ENCODE measurements at regions not wholly inside any gene's neighbourhood (a gene's known extent, or its start where the extent isn't known, plus 50 kb on each side); places are given as distances from the start of the nearest gene placed in this dataset.

DNA sequence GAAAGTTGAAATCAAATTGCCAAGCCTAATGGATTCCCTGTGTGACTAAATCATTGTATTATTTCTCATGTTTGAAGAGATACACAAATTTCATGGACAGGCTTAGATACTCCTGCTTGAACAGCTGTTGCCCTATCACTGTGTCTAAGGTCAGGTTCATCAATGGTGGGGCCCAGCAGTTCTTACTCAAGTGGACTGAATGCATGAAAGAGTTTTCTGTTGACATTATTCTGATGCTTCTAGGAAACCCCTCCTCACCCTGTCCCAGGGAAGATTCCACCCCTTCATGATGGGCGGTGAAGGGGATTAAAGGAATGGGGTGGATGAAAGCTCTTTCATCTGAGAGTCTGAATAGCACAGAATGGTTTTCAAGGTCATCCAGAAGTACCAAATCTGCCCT is 148.8 kb downstream of the INO80D start:
- DNase-seq = no peak

DNA sequence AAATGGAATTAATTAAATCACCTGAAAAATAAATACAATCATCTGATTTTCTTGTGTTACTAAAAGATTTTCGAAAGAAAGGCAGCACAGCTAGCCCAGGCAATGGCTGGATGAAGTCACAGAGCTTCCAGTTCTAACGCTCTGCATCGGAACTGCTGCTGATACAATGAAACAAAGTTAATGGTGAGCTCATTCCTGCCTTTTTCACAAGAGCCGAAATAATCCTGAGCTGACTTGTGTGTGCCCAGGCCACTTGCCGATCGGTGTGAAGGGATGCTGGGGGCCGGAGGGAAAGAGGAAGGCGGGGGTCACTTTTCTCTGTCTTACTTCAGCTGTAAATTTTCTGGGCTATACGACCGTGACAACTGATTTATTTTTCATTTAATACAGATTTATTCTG is 149.5 kb downstream of the INO80D start:
- DNase-seq = no peak

DNA sequence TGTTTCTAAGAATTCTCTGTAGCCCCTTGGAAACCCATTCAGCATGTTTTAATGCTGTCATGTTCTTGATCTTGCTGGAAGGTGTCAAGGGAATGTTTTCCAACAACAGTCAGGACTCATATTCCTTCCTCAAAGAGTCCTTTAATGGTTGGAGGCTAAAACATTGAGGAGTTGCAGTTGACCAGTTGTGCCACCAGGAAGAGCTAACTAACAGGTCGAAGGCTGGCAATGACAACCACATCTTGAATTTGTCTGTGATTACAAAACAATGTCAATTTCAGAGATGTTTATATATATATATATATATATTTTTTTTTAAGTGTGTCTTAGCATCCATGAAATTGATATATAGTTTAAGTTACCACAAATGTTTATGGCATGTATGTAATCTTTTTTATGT is 151.5 kb downstream of the INO80D start:
- DNase-seq = peak; percentile 32 to 33

DNA sequence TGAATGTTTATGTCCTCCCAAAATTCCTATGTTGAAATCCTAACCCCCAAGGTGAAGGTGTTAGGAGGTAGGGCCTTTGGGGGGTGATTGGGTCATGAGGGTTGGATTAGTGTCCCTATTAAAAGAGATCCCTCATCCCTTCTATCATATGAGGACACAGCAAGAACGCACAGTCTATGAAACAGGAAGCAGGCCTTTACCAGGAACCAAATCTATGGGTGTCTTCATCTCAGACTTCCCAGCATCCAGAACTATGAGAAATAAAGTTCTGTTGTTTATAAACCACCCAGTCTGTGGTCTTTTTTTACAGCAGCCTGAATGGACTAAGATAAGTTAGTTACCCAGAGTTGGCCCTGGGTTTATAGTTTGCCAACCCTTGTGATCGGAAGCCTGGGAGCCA is 153.1 kb downstream of the INO80D start:
- DNase-seq = peak; percentile 30 to 42

DNA sequence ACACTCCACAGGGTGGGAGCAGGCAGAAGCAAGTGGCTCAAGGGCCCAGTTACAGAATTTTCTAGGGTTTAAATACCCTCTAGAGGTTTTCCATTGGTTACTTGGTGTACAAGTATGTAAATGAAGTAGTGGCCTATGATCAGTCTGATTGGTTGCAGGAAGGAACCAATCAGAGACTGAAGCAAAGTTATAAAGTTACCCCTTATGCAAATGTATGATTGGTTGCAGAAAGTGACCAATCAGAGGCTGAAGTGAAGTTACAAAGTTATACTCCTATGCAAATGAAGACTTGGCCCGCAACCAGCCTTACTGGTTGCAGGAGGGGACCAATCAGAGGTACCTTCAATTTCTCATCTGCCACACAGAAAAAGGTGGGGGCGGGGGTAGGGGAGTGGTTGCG is 154.6 kb downstream of the INO80D start:
- no peak for DNase-seq

DNA sequence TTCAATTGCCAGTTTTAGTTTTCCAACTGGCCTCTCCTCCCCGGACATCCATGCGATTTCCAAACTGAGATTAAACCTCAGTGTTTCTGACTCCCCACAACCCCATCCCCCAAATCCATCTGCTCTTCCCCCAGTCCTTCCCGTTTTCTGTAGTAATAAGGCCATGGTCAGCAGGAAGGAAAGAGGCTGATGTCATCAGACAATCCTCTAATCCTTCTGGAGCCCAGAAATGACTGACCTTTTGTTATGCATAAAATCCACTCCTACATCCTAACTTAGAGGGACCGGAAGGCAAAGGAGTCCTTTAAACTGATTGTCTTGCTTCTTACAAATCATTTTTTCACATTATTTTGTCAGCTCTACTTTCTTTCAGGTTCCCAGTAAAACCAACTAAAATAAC is 155.8 kb downstream of the INO80D start:
- DNase-seq = peak; percentile 12 to 30

DNA sequence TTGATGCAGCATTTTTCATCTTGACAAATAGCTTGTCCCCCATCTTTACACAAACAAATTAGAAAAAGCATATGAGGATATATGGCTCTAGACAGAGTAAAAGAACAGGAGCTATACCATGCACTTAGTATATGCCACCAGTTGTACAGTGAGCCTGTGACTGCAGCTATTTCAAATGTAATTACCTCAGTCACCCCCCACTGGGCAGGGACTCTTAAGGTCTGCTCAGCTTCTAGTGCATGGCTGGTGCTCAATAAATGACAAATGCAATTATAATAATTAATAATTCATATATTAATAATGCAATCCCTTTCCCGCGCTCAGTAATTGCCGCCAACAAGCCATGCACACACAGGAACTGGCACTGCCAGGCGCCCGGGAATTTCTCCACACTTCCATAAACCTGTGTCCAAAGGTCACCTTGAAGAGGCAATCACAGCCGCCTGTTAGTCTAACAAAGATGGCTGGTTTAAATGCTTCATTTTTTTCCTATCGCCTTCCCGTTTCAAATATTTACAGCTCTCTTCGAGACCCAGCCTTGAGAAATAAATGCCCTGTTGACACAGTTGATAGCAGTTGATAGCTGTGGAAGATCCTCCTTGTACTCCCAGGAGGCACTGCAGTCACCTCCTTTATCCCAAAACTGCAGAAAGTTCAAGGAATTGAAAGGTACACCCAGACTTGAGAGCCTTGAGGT is 156.6 kb downstream of the INO80D start:
- DNase-seq = no peak

DNA sequence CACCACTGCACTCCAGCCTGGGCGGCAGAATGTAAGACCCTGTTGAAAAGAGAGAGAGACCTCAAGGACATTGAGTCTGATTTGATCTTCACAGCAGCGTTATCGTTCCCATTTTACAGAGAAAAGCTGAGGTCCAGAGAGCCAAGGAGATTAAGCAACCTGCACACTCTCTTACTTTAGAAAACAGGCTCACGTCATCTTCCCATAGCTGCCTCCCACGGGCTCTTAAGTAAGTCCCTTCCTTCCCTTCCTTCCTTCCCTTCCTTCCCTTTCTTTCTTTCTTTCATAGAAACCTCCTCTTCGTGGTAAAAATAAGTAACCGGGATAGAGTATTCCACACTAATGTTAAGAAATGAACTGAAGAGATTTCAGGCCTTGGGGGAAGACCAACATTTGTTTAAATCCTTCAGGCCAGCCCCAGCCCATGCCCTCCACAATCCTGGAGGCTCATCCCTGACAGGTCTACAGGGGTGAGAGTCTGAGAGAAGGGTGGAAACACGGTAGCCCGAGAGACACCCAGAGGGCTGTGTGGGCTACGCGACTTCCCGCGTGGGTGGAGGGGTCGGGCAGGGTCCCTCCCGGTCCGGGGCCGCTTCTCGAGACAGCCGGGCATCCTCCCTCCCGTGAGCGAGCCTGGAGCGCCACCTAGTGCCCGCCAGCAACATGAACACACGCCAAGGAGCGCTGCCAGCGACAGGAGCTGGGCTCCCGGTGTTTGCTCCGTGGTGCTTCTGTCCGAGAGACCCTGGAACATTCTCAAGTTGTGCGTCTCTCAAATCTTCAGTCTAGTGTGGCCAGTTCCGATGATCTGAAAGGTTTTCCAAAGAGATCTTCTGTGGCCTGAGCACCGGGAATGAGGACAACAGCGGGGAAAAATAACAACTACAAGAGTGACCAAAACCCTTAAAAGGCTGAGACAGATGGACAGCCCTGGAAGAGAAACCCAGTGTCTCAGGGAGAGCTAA is 160.3 kb downstream of the INO80D start:
- peak; percentile 84 to 85 for DNase-seq

DNA sequence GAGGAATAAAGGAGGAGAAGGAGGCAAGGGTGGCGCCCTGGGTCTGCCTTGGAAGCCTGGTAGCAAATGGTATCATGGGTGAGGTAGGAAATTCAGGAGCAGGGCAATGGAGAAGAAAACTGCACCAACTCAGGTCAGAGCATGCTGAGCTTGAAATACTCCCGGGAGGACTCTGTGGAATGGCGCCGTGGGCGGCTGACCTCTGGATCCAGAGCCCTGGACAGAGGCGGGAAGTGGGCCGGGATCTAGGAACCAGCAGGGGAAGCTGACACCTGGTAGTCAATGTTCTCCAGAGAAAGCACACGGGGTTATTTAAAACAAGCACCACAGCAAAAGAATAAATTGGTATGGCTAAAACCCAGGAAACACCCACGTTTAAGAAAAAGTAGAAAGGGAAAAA is 161.3 kb downstream of the INO80D start:
- DNase-seq = no peak

DNA sequence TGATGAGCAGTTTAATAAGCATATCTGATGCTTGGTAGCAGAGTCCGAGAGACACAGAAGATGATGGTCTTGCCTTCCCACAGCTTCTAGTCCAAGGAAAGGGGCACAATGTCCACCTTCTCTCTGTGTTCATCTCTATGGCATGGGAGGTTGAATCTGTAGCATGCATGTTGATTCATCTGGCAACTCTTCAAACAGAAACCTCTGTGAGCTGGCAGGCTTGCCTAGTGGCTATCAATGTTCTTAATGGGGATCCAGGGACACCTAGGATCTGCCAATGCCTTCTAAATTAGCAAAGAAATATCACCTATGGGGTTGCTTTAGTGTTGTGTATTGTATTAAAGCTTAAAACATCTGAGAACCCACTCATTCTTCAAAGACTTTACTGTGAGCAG is 170.8 kb downstream of the INO80D start:
- DNase-seq = no peak

DNA sequence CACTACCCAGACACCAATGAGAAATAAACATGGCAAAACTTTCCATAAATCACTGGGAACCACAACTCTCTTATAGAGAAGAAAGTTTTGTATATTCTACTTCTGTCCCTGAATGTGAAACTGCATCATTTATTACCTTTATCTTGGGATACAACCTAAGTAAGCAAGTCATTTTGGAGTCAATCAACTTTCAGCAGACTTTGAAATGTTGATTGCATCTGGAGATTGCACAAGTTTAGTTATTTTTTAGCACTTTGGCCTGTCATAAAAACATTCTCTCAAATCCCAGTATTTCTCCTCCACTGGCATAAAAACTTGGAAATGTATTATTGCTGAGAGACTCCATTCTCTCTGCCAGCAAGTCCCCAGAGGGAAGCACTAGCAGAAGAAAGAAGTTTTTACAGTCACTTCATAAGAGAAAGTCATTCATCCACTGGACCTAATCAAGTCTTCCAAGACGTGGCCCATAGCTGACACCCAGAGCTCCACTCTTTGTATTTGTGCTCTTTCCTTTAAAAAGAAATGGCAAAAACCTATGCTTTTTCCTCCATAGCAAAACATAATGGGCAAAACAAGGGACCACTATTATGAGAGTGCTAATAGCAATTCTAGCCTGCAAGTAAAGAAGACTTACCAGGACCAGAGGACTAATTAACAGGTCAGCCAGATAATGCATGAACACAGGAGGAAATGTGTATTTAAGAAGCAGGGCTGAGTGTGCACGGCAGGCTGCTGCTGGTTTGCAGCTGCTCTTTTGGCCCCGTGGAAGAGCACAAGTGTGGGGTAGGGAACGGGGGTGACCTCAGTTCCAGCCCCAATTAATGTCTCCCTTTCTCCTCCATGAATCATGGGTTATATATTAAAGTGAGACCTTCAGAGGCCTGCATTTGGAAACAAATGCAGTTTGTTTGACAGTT is 171.5 kb downstream of the INO80D start:
- no peak for DNase-seq

DNA sequence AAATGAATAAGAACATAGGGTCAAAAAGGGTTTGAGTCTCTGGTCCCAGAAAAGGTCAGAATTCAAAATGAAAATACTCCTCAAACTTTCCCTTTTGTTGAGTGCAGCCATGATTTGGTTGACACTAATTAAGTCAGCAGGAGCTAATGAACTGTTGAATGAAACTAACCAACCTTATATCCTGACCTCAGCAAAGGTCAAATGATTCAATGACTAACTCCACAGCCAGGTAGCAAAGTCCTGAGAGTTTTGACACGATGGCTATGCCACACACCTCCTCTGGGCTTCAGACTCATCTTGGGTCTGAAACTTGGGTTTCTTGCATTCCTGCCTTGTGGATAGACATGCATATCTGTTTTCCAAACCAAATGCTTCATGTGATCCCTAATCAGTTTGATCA is 172.3 kb downstream of the INO80D start:
- no peak for DNase-seq

DNA sequence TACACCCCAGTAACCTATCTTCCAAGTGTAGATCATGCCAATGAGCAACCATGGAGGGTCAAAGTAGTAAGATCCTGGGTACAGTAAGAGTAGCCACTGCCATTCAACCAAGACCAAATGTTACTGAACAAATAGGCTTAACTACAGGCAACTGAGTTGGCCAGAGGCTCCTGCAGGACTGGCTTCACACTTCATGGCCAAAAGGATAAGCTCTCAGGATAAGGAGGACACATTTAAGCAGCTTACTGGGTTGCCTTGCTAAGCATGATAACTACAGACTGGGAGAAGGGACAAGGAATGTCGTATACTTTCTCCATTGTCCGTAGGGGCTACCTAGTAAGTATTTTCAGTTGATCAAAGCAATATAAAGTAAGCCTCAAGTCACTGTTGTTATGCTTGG is 174.7 kb downstream of the INO80D start:
- no peak for DNase-seq

DNA sequence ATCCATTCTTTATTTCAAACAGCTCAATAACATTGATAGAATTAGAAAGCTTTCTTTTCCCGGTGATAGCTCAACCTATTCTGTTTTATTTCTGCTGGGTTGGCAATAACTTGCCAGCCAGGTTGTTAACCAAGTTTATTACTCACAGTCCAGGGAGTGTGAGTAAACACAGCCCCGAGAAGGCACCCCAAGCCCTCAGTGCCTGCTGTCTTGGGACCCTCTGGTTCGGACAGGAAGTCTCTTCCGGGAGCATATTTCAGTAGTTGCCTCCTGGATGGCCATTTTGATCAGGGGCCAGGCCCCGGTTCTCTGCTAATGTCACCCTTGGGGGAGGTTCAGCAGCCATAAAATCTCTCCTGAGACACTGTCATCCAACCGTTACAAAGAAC is 176.8 kb downstream of the INO80D start:
- no peak for DNase-seq

DNA sequence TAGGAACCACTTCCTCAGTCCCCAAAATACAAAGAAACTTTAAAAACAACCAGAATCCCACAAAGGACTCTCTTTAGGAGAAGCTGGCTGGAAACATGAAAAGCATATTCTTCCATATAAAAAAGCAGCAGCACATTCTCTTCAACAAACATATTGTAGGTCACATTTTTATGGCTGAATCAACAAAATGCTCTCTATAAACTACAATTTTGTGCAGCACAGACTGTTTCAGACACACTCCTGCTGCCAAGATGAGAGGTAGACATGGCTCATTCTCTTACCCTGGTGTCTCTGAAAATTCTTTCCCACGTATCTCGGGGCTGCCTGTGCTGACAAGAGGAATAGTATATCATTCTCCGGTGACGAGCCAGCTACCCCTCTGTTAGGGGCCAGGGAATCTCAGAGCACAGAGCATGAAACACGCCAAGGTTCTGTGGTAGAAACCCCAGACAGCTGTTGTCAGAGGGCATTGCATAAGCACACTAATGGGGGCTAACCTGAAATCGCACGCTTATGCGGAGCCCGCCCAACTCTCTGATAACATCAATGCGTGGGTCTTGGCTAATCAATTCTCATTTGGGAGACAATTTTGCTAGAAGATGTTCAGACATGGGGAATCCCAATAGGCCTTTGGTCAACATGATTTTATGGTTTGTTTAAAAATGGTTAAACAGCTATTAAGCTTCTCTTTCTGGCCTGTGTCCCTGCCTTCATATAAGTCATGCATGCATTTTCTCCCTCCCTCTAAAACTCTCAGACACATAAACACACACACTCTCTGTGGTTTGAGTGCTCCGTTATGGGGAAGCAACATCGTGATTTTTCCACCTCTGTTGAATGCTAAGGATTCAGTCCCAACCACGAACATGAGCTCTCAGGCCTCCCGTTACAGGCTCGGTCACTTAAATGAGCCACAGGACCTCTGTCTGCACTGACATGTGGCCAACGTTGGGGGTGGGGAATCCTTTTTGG is 177.5 kb downstream of the INO80D start:
- no peak for DNase-seq

DNA sequence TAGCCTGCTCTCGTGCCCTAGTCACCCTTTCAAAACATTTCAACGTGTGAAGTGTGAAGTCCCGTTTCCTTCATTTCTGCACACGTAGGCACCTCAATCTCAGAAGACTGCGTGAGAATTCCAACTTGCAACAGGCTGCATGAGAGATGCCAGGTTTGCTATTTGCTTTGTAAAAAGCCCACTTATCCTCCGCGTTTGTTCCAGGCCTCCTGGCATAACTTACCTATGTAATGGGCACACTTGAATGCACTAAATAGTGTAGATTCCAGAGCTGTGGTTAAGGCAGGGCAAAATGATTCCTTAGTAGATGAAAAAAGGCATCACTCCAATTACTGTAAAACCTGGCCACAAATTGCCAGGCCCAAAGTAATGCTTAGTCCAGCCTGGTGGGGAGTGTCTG is 179.6 kb downstream of the INO80D start:
- no peak for DNase-seq

DNA sequence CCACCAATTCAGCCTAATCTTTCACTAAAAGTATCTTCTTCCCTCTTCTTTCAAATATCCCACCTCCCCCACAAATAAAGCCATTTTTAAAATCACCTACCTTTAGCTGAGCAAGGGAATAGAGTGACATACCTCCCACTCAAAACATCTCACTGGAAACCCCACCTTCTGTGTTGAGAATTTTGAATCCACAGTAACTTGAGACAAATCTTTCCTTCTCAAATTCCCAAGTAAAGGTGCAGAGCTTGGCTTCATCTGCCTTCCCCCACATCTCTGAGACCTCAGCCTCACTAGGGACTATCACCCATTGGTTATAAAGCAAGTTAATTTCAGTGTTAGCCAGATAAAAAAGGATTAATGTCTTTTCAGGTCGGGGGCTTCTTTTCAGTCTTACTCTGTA is 180.4 kb downstream of the INO80D start:
- no peak for DNase-seq

DNA sequence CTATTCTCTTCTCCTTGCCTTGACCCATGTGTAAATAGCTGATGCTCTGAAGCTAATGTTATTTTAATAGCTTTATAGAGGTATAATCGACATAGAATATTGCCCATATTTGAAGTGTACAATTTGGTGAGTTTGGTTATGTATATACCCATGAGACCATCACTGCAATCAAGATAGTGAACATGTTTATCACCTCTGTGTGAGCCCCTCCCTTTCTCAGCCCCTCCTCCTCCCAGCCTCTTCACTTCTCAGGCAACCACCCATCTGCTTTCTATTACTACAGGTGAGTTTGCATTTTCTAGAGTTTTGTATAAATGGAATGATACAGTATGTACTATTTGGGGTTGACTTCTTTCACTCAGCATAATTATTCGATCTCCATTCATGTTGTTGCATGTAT is 181.1 kb downstream of the INO80D start:
- no peak for DNase-seq

DNA sequence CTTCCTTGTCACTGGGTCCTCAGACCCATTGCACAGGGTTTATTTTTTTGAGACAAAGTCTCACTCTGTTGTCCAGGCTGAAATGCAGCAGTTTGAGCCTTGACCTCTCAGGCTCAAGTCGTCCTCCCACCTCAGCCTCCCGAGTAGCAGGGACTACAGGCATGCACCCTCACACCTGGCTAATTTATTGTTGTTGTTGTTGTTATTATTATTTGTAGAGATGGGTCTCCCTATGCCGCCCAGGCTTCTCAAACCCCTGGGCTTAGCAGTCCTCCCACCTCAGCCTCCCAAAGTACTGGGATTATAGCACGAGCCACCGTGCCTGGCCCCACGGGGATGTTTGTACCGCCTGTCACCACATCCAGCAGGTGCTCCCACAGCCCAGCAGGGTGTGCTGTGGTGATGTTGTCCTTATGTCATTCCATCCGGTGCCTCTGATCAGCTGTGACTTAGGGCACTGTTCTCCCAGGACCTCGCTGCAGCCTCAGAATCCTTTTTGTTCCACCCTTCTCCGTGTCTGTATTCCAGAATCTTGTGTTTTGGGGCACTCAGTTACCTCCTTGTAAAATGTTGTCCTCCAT is 182.3 kb downstream of the INO80D start:
- DNase-seq = peak; percentile 59 to 70

DNA sequence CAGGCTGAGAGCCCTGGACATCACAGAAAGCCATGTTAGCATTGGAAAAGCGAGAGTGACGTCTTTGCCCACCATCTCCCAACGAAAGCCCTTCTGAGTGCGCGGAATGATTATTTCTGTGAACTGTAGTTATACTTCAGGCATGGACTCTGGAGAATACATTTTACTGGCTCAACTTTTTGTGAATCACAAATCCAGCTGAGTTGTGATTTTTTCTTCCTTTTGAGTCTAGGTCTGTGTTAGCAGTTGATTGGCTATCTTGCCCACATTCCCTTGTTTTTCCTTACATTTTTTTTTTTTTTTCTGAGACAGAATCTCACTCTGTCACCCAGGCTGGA is 183.1 kb downstream of the INO80D start:
- no peak for DNase-seq
